Lower lobe of right lung (tissue), 2 donors: ENCODE measurements at regions not wholly inside any gene's neighbourhood (a gene's known extent, or its start where the extent isn't known, plus 50 kb on each side); places are given as distances from the start of the nearest gene placed in this dataset.
"Not testable (repeated sequence)": the region's sequence is repeated elsewhere in the genome, so short reads cannot be mapped to it uniquely, and the experiment has no call there.

Experiments used
- ATAC-seq, 2 donors: fragments of 200-7000 bp; cut with Tn5 transposase; one replicate each; pipeline ENCODE4 v1.9.1; 2020 to 2022; ENCODE audit warnings: mild to moderate bottlenecking in 2 of 2, moderate library complexity in 2 of 2
- DNase-seq: peaks from one replicate; pipeline ENCODE4 v3.0.0-alpha.2; 2020
- H3K27ac ChIP-seq: fragments of 200-600 bp; one replicate; pipeline ENCODE4 v1.8.0; 2022
- H3K27me3 ChIP-seq: fragments of 200-600 bp; one replicate; pipeline ENCODE4 v1.8.0; 2022; ENCODE audit warnings: low read depth
- H3K36me3 ChIP-seq: fragments of 200-600 bp; one replicate; pipeline ENCODE4 v1.8.0; 2022; ENCODE audit warnings: mild to moderate bottlenecking
- H3K4me1 ChIP-seq: fragments of 200-600 bp; one replicate; pipeline ENCODE4 v1.8.0; 2022
- H3K4me3 ChIP-seq: fragments of 200-600 bp; one replicate; pipeline ENCODE4 v1.8.0; 2022; ENCODE audit warnings: mild to moderate bottlenecking
- H3K9me3 ChIP-seq: fragments of 200-600 bp; one replicate; pipeline ENCODE4 v1.8.0; 2022
- CTCF ChIP-seq: fragments of 200-600 bp; IDR thresholded peaks from one replicate; pipeline ENCODE4 v1.8.0; 2022; ENCODE audit warnings: antibody characterized with exemption, mild to moderate bottlenecking
- intact Hi-C: fragments of 100-400 bp; cut with DNase I; formaldehyde crosslinking; loops from one replicate; pipeline ENCODE4 v1.11.0; 2022
- donor health status: DM: no; HTN: yes; CAD: no; lungs with severe emphysema.

- no peak overlapping the region for H3K4me3 ChIP-seq
- TF ChIP-seq CTCF = no peak
- intact Hi-C loops = no loop called here
- H3K27me3 ChIP-seq = no peaks in the 10 kb centered on the region
- no peaks in the 10 kb centered on the region for H3K9me3 ChIP-seq
- H3K27ac ChIP-seq = no peak overlapping the region
- ATAC-seq = no peak
- DNase-seq = no peak
- H3K36me3 ChIP-seq = no peaks in the 10 kb centered on the region
- no peaks in the 10 kb centered on the region for H3K4me1 ChIP-seq
Observed at GRCh38 chr7:152541892-152542291, 106.1 kb upstream of the KMT2C start.

GRCh38 chr7:152539190-152539495 lies 103.3 kb upstream of the KMT2C start:
- H3K27ac ChIP-seq, DNase-seq, H3K9me3 ChIP-seq, H3K27me3 ChIP-seq, H3K36me3 ChIP-seq, H3K4me3 ChIP-seq, ATAC-seq, intact Hi-C loops, H3K4me1 ChIP-seq: not testable (repeated sequence)

DNA sequence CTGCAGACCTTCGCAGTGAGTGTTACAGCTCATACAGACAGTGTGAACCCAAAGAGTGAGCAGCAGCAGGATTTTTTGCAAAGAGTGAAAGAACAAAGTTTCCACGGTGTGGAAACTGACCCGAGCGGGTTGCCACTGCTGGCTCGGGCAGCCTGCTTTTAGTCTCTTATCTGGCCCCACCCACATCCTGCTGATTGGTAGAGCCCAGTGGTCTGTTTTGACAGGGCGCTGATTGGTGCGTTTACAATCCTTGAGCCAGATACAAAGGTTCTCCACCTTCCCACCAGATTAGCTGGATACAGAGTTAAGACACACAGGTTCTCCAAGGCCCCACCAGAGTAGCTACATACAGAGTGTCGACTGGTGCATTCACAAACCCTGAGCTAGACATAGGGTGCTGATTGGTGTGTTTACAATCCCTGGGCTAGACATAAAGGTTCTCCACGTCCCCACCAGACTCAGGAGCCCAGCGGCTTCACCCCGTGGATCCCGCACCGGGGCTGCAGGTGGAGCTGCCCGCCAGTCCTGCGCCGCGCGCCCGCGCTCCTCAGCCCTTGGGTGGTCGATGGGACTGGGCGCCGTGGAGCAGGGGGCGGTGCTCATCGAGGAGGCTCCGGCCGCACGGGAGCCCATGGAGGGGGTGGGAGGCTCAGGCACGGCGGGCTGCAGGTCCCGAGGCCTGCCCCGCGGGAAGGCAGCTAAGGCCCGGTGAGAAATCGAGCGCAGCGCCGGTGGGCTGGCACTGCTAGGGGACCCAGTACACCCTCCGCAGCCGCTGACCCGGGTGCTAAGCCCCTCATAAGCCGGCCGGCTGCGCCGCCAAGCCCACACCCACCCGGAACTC lies 102.8 kb upstream of the KMT2C start:
- DNase-seq, H3K9me3 ChIP-seq, ATAC-seq, intact Hi-C loops, H3K27ac ChIP-seq, H3K4me3 ChIP-seq, H3K4me1 ChIP-seq, H3K27me3 ChIP-seq, H3K36me3 ChIP-seq: not testable (repeated sequence)

DNA sequence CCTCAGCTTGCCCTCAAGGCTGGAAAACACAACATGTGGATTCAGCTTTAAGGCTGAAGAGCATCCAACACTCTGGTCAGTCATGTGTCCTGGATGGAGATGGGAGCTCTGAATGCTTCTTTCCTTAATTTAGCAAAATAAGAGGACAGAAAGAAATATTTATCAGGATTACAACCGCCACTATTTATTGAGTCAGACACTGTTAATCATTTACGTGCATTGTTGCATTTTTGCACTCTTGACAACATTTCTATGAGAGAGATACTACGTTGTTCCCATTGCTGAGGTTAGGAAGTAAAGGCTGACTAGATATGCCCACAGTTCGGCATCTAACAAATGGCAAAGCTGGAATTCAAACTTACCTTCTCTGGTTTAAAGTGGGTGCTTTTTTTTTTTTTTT lies 101.8 kb upstream of the KMT2C start:
- Histone ChIP-seq H3K4me1 (no peaks in the 10 kb centered on the region), H3K27me3 (no peaks in the 10 kb centered on the region), H3K9me3 (no peaks in the 10 kb centered on the region), H3K4me3 (no peak overlapping the region), H3K36me3 (no peaks in the 10 kb centered on the region), H3K27ac (no peak overlapping the region)
- no peak for DNase-seq
- TF ChIP-seq CTCF = no peak
- no peak for ATAC-seq
- intact Hi-C loops = no loop called here

- ATAC-seq (no peak), DNase-seq (no peak)
- Histone ChIP-seq H3K27me3 (no peaks in the 10 kb centered on the region), H3K36me3 (no peaks in the 10 kb centered on the region), H3K4me1 (no peaks in the 10 kb centered on the region), H3K27ac (no peak overlapping the region), H3K4me3 (no peak overlapping the region), H3K9me3 (no peaks in the 10 kb centered on the region)
- TF ChIP-seq CTCF = no peak
- intact Hi-C loops = no loop called here
Observed at GRCh38 chr7:152528612-152529011, 92.8 kb upstream of the KMT2C start.

GRCh38 chr7:152527610-152528032 lies 91.8 kb upstream of the KMT2C start:
- no peaks in the 10 kb centered on the region for H3K4me1 ChIP-seq
- intact Hi-C loops = no loop called here
- DNase-seq (no peak), ATAC-seq (no peak)
- H3K36me3 ChIP-seq = no peaks in the 10 kb centered on the region
- H3K4me3 ChIP-seq = no peak overlapping the region
- H3K9me3 ChIP-seq = no peaks in the 10 kb centered on the region
- TF ChIP-seq CTCF = no peak
- no peaks in the 10 kb centered on the region for H3K27me3 ChIP-seq
- H3K27ac ChIP-seq = no peak overlapping the region
